ENCODE measurements at regions not wholly inside any gene's neighbourhood (a gene's known extent, or its start where the extent isn't known, plus 50 kb on each side); places are given as distances from the start of the nearest gene placed in this dataset.

- no peak for TF ChIP-seq CTCF (conservative IDR thresholded peaks at IDR 0.05; ENCODE audit: low read length)
- TF ChIP-seq EZH2phosphoT487 (IDR thresholded peaks at IDR 0.05; ENCODE audit: borderline replicate concordance) = no peak
Observed at GRCh38 chr3:67986706-67987105, 332.3 kb upstream of the SUCLG2 start.
